Muscle layer of colon (tissue), 2 donors: ENCODE measurements at regions not wholly inside any gene's neighbourhood (a gene's known extent, or its start where the extent isn't known, plus 50 kb on each side); places are given as distances from the start of the nearest gene placed in this dataset.

Experiments
- H3K27ac ChIP-seq: one replicate; pipeline ENCODE4 v1.7.0; 2013; ENCODE audit warnings: low read depth, mild to moderate bottlenecking, low read length, moderate library complexity
- H3K27me3 ChIP-seq, 2 donors: one replicate each; pipeline ENCODE4 v1.7.0; 2013; ENCODE audit warnings: low read length in 2 of 2, mild to moderate bottlenecking in 2 of 2; ENCODE audit not compliant: insufficient read depth in 2 of 2, control insufficient read depth in 1 of 2
- H3K36me3 ChIP-seq: one replicate; pipeline ENCODE4 v1.7.0; 2013; ENCODE audit warnings: mild to moderate bottlenecking, low read length; ENCODE audit not compliant: insufficient read depth
- H3K4me1 ChIP-seq: one replicate; pipeline ENCODE4 v1.7.0; 2013; ENCODE audit warnings: mild to moderate bottlenecking, low read length; ENCODE audit not compliant: insufficient read depth
- H3K4me3 ChIP-seq, 2 donors: one replicate each; pipeline ENCODE4 v1.7.0; 2013; ENCODE audit warnings: low read length in 2 of 2, low read depth in 1 of 2, mild to moderate bottlenecking in 1 of 2, moderate library complexity in 1 of 2
- H3K9ac ChIP-seq: one replicate; pipeline ENCODE4 v1.7.0; 2013; ENCODE audit warnings: low read length
- H3K9me3 ChIP-seq: one replicate; pipeline ENCODE4 v1.7.0; 2013; ENCODE audit warnings: mild to moderate bottlenecking, low read length
- donor health status: abdominal sarcoma.
- donor health status: Adenocarcinoma of cecum.

- Histone ChIP-seq H3K9ac (no peak overlapping the region), H3K27ac (no peak overlapping the region), H3K36me3 (no peaks in the 10 kb centered on the region), H3K4me3 (no peak overlapping the region), H3K9me3 (no peaks in the 10 kb centered on the region), H3K27me3 (no peaks in the 10 kb centered on the region), H3K4me1 (no peaks in the 10 kb centered on the region)
Measured at GRCh38 chr4:177879851-177880250, 437.6 kb upstream of the AGA start.

GRCh38 chr4:177895136-177895535 lies 452.9 kb upstream of the AGA start:
- Histone ChIP-seq H3K9ac (no peak overlapping the region), H3K27me3 (no peaks in the 10 kb centered on the region), H3K9me3 (no peaks in the 10 kb centered on the region), H3K36me3 (no peaks in the 10 kb centered on the region), H3K27ac (no peak overlapping the region), H3K4me1 (no peaks in the 10 kb centered on the region), H3K4me3 (no peak overlapping the region)

DNA sequence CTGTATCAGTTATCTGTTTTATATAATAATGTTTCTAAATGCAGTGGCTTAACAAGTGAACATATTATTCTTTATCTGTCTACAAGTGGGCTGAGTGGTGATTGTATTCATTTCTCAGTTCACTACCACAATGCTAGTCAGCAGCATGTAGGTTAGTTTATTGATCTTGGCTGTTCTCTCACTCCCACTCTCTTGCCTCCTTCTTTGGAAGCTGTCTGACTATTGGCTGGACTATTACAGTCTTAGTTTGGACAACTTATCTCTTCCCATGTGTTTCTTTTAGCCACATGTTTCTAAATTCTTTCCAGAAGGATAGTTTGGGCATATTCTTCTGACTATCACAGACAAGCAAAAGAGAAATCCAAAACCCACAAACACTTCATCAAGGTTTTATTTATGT lies 459.5 kb upstream of the AGA start:
- H3K27me3 ChIP-seq = no peaks in the 10 kb centered on the region
- H3K4me3 ChIP-seq = no peak overlapping the region
- H3K27ac ChIP-seq = no peak overlapping the region

GRCh38 chr4:177902386-177902785 lies 460.1 kb upstream of the AGA start:
- H3K4me1 ChIP-seq = no peaks in the 10 kb centered on the region
- no peak overlapping the region for H3K9ac ChIP-seq
- H3K36me3 ChIP-seq = no peaks in the 10 kb centered on the region
- H3K27ac ChIP-seq = no peak overlapping the region
- no peaks in the 10 kb centered on the region for H3K9me3 ChIP-seq
- no peaks in the 10 kb centered on the region for H3K27me3 ChIP-seq
- no peak overlapping the region for H3K4me3 ChIP-seq

More for the DNA sequence above, 459.5 kb upstream of the AGA start:
- no peaks in the 10 kb centered on the region for H3K36me3 ChIP-seq
- no peak overlapping the region for H3K9ac ChIP-seq
- no peaks in the 10 kb centered on the region for H3K9me3 ChIP-seq
- no peaks in the 10 kb centered on the region for H3K4me1 ChIP-seq

- no peak overlapping the region for H3K9ac ChIP-seq
- no peaks in the 10 kb centered on the region for H3K4me1 ChIP-seq
- no peaks in the 10 kb centered on the region for H3K36me3 ChIP-seq
- H3K9me3 ChIP-seq = no peaks in the 10 kb centered on the region
- H3K4me3 ChIP-seq = no peak overlapping the region
- H3K27me3 ChIP-seq = no peaks in the 10 kb centered on the region
- no peak overlapping the region for H3K27ac ChIP-seq
Measured at GRCh38 chr4:177907736-177908424, 465.6 kb upstream of the AGA start.

DNA sequence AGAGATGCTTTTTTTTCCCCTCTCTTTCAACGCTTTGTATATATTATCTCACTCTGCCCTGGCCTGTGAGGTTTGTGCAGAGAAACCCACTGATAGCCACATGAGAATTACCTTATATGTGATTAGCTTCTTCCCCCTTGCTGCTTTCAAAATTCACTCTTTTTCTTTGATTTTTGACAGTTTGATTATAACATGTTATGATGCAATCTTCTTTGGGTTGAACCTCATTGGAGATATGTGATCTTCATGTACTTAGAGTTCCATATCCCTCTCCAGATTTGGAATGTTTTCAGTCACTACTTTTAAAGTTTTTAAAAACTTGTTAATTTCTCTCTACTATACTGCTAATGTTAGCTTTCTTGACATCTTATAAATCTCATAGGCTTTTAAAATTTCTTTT lies 479.5 kb upstream of the AGA start:
- Histone ChIP-seq H3K4me3 (no peak overlapping the region), H3K36me3 (no peaks in the 10 kb centered on the region), H3K4me1 (no peaks in the 10 kb centered on the region), H3K9me3 (no peaks in the 10 kb centered on the region), H3K27ac (no peak overlapping the region), H3K27me3 (no peaks in the 10 kb centered on the region), H3K9ac (no peak overlapping the region)

DNA sequence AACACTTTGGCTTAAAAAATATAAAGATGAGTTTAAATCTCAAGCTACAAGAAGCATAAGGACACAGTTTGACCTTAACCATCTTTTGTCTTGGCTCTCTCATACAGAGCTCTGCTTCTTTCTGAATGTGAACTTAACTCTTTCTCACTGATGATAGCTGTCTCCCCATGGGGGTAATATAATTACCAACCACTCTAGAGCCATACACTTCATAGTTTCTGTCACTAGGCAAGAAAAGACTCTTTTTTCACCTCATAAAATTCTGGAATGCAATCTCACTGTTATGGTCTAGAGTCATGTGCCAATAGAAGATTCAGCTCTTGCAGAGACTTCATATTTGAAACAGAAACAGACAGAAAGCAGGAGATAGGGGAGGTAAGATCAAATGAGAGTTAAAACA lies 481.7 kb upstream of the AGA start:
- H3K4me3 ChIP-seq = no peak overlapping the region
- H3K27me3 ChIP-seq = no peaks in the 10 kb centered on the region
- H3K4me1 ChIP-seq = no peaks in the 10 kb centered on the region
- no peaks in the 10 kb centered on the region for H3K9me3 ChIP-seq
- no peaks in the 10 kb centered on the region for H3K36me3 ChIP-seq
- no peak overlapping the region for H3K27ac ChIP-seq
- H3K9ac ChIP-seq = no peak overlapping the region

DNA sequence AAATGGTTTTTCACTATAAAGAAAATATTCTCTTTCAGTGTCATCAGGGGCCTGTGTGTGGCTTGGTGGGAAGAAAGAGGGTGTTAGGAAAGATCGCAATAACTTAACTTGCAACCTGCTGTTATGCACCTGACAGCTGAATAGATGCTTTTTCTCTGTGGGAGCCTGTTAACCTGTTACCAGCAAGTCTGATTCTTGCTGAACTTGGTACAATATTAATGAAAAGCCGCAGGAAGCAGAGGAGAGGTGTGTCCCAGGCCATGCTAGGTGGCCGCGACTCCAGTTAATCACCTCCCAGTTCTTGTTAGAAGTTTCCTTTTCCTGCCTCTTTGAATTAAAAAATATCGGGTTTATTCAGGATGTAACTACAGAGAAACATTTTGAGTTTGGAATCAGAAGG lies 494.8 kb upstream of the AGA start:
- Histone ChIP-seq H3K9me3 (no peaks in the 10 kb centered on the region), H3K4me1 (no peaks in the 10 kb centered on the region), H3K9ac (no peak overlapping the region), H3K36me3 (no peaks in the 10 kb centered on the region), H3K27ac (no peak overlapping the region), H3K4me3 (no peak overlapping the region), H3K27me3 (no peaks in the 10 kb centered on the region)

DNA sequence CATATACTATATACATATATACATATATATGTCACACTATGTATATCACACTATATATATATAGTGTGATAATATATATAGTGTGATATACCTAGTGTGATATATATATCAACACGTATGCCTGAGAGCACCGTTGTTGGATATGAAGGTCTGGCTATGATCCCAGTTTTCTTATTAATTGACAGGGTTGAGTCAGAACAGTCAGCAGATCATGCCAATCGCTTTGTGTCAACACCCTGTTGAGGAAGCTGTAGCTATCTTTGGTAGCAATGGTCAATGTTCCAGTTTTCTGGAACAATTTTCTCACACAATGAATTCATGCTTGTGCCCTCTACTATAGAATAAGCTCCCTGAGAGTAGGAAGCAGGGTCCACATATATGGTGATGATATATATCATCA lies 496.0 kb upstream of the AGA start:
- no peaks in the 10 kb centered on the region for H3K4me1 ChIP-seq
- no peaks in the 10 kb centered on the region for H3K27me3 ChIP-seq
- H3K9ac ChIP-seq = no peak overlapping the region
- H3K4me3 ChIP-seq = no peak overlapping the region
- H3K9me3 ChIP-seq = no peaks in the 10 kb centered on the region
- H3K36me3 ChIP-seq = no peaks in the 10 kb centered on the region
- no peak overlapping the region for H3K27ac ChIP-seq

- no peak overlapping the region for H3K4me3 ChIP-seq
- H3K27me3 ChIP-seq = no peaks in the 10 kb centered on the region
- H3K9me3 ChIP-seq = no peaks in the 10 kb centered on the region
- no peaks in the 10 kb centered on the region for H3K4me1 ChIP-seq
- no peaks in the 10 kb centered on the region for H3K36me3 ChIP-seq
- no peak overlapping the region for H3K27ac ChIP-seq
- no peak overlapping the region for H3K9ac ChIP-seq
Measured at GRCh38 chr4:177945268-177945667, 503.0 kb upstream of the AGA start.

GRCh38 chr4:177947607-177948006 lies 505.4 kb upstream of the AGA start:
- Histone ChIP-seq H3K36me3 (no peaks in the 10 kb centered on the region), H3K9me3 (no peaks in the 10 kb centered on the region), H3K4me1 (no peaks in the 10 kb centered on the region), H3K27ac (no peak overlapping the region), H3K4me3 (no peak overlapping the region), H3K9ac (no peak overlapping the region), H3K27me3 (no peaks in the 10 kb centered on the region)

DNA sequence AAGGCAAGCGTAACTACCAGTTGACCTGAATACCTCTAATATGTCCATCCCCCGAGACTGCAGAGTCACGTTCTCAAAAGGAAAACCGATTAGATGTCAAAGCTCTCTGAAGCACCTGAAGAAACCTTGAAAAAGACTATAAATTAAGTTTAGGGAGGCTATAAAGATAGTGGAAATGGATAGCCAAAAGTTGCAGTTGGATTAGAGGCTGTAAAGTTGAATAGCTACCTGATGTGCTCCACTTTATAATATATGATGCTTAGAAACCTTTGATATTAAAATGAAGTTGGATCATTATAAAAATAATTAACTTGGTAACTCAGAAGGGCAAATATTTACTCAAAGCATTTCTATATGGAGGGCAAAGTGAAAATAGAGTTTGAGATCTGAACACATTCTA lies 506.6 kb upstream of the AGA start:
- no peak overlapping the region for H3K27ac ChIP-seq
- H3K9me3 ChIP-seq = no peaks in the 10 kb centered on the region
- no peaks in the 10 kb centered on the region for H3K36me3 ChIP-seq
- no peaks in the 10 kb centered on the region for H3K27me3 ChIP-seq
- no peak overlapping the region for H3K4me3 ChIP-seq
- no peak overlapping the region for H3K9ac ChIP-seq
- no peaks in the 10 kb centered on the region for H3K4me1 ChIP-seq
